ENCODE measurements at regions not wholly inside any gene's neighbourhood (a gene's known extent, or its start where the extent isn't known, plus 50 kb on each side); places are given as distances from the start of the nearest gene placed in this dataset.

GRCh38 chr11:10986006-10986405 is 128.2 kb upstream of the ZBED5 start:
- no peak overlapping the region for H3K14ac ChIP-seq (ENCODE audit: low read length)

GRCh38 chr11:10984742-10985141 is 126.9 kb upstream of the ZBED5 start:
- H4K8ac ChIP-seq (ENCODE audit: low read depth, low read length) = no peak overlapping the region
- H3K4me1 ChIP-seq (ENCODE audit: control insufficient read depth in 1 of 2, insufficient read depth in 2 of 2, low read length in 2 of 2) = no peaks in the 10 kb centered on the region
- no peaks in the 10 kb centered on the region for H3K9me3 ChIP-seq (ENCODE audit: insufficient read depth, low read depth, low read length)
- no peak overlapping the region for H4K12ac ChIP-seq (ENCODE audit: low read depth, low read length)
- WGBS (ENCODE audit: extremely low coverage, insufficient coverage, insufficient read length) = no CpG with 5 or more reads among the region's 5 CpGs
- no peak overlapping the region for H2AK5ac ChIP-seq (ENCODE audit: low read length)
- H3K9ac ChIP-seq (ENCODE audit: low read length) = no peak overlapping the region
- no peak overlapping the region for H4K91ac ChIP-seq (ENCODE audit: low read depth, low read length)
- no peaks in the 10 kb centered on the region for H3K36me3 ChIP-seq (ENCODE audit: control insufficient read depth in 1 of 2, insufficient read depth in 2 of 2, low read length in 2 of 2)
- no peak overlapping the region for H3K27ac ChIP-seq (ENCODE audit: low read depth, low read length)
- no peak overlapping the region for H2BK120ac ChIP-seq (ENCODE audit: insufficient read depth, low read length, poor library complexity)
- no peak overlapping the region for H3K14ac ChIP-seq (ENCODE audit: low read length)
- H2BK12ac ChIP-seq (ENCODE audit: low read length) = no peak overlapping the region
- no peaks in the 10 kb centered on the region for H3K79me2 ChIP-seq (ENCODE audit: control insufficient read depth, insufficient read depth, low read length, poor library complexity)
- H3K27me3 ChIP-seq (ENCODE audit: insufficient read depth, low read length) = no peaks in the 10 kb centered on the region
- H3K23ac ChIP-seq (ENCODE audit: low read length) = no peak overlapping the region
- no peak overlapping the region for H3K4me2 ChIP-seq (ENCODE audit: low read length)
- H2BK5ac ChIP-seq (ENCODE audit: low read depth, low read length, poor library complexity) = no peak overlapping the region
- no peak overlapping the region for H3K4me3 ChIP-seq (ENCODE audit: low read depth, low read length)
- H3K18ac ChIP-seq (ENCODE audit: low read length) = no peak overlapping the region
- no peak overlapping the region for H3K4ac ChIP-seq (ENCODE audit: low read depth, low read length)
- DNase-seq = no peak
- no peaks in the 10 kb centered on the region for H3K79me1 ChIP-seq (ENCODE audit: low read length)
- H2AFZ ChIP-seq (ENCODE audit: insufficient read depth, low read length, poor library complexity) = no peak overlapping the region

More at GRCh38 chr11:10986006-10986405, 128.2 kb upstream of the ZBED5 start:
- no peak overlapping the region for H2BK120ac ChIP-seq (ENCODE audit: insufficient read depth, low read length, poor library complexity)
- H3K4me3 ChIP-seq (ENCODE audit: low read depth, low read length) = no peak overlapping the region
- no peaks in the 10 kb centered on the region for H3K9me3 ChIP-seq (ENCODE audit: insufficient read depth, low read depth, low read length)
- no peak overlapping the region for H2BK12ac ChIP-seq (ENCODE audit: low read length)
- no peaks in the 10 kb centered on the region for H3K36me3 ChIP-seq (ENCODE audit: control insufficient read depth in 1 of 2, insufficient read depth in 2 of 2, low read length in 2 of 2)
- no peak overlapping the region for H3K4ac ChIP-seq (ENCODE audit: low read depth, low read length)
- H4K91ac ChIP-seq (ENCODE audit: low read depth, low read length) = no peak overlapping the region
- no peak overlapping the region for H3K27ac ChIP-seq (ENCODE audit: low read depth, low read length)
- no peak overlapping the region for H4K12ac ChIP-seq (ENCODE audit: low read depth, low read length)
- H3K4me2 ChIP-seq (ENCODE audit: low read length) = no peak overlapping the region
- H3K79me2 ChIP-seq (ENCODE audit: control insufficient read depth, insufficient read depth, low read length, poor library complexity) = no peaks in the 10 kb centered on the region
- no peak overlapping the region for H2AK5ac ChIP-seq (ENCODE audit: low read length)
- WGBS (ENCODE audit: extremely low coverage, insufficient coverage, insufficient read length) = no CpG with 5 or more reads among the region's 2 CpGs
- no peak overlapping the region for H3K18ac ChIP-seq (ENCODE audit: low read length)
- H2BK5ac ChIP-seq (ENCODE audit: low read depth, low read length, poor library complexity) = no peak overlapping the region
- H3K23ac ChIP-seq (ENCODE audit: low read length) = no peak overlapping the region
- DNase-seq = no peak
- no peaks in the 10 kb centered on the region for H3K4me1 ChIP-seq (ENCODE audit: control insufficient read depth in 1 of 2, insufficient read depth in 2 of 2, low read length in 2 of 2)
- no peaks in the 10 kb centered on the region for H3K79me1 ChIP-seq (ENCODE audit: low read length)
- no peak overlapping the region for H4K8ac ChIP-seq (ENCODE audit: low read depth, low read length)
- no peak overlapping the region for H3K9ac ChIP-seq (ENCODE audit: low read length)
- no peak overlapping the region for H2AFZ ChIP-seq (ENCODE audit: insufficient read depth, low read length, poor library complexity)
- H3K27me3 ChIP-seq (ENCODE audit: insufficient read depth, low read length) = no peaks in the 10 kb centered on the region

GRCh38 chr11:10984250-10984649 is 126.4 kb upstream of the ZBED5 start:
- H3K36me3 ChIP-seq (ENCODE audit: control insufficient read depth in 1 of 2, insufficient read depth in 2 of 2, low read length in 2 of 2) = no peaks in the 10 kb centered on the region
- H2AK5ac ChIP-seq (ENCODE audit: low read length) = no peak overlapping the region
- no peak overlapping the region for H3K18ac ChIP-seq (ENCODE audit: low read length)
- no peak overlapping the region for H4K91ac ChIP-seq (ENCODE audit: low read depth, low read length)
- no peak overlapping the region for H4K12ac ChIP-seq (ENCODE audit: low read depth, low read length)
- no peak overlapping the region for H2BK5ac ChIP-seq (ENCODE audit: low read depth, low read length, poor library complexity)
- no peak overlapping the region for H3K9ac ChIP-seq (ENCODE audit: low read length)
- H3K9me3 ChIP-seq (ENCODE audit: insufficient read depth, low read depth, low read length) = no peaks in the 10 kb centered on the region
- no peaks in the 10 kb centered on the region for H3K79me2 ChIP-seq (ENCODE audit: control insufficient read depth, insufficient read depth, low read length, poor library complexity)
- H3K4ac ChIP-seq (ENCODE audit: low read depth, low read length) = no peak overlapping the region
- H3K27me3 ChIP-seq (ENCODE audit: insufficient read depth, low read length) = no peaks in the 10 kb centered on the region
- WGBS (ENCODE audit: extremely low coverage, insufficient coverage, insufficient read length) = no CpG with 5 or more reads among the region's 4 CpGs
- no peak overlapping the region for H2AFZ ChIP-seq (ENCODE audit: insufficient read depth, low read length, poor library complexity)
- no peaks in the 10 kb centered on the region for H3K4me1 ChIP-seq (ENCODE audit: control insufficient read depth in 1 of 2, insufficient read depth in 2 of 2, low read length in 2 of 2)
- no peak overlapping the region for H2BK12ac ChIP-seq (ENCODE audit: low read length)
- H2BK120ac ChIP-seq (ENCODE audit: insufficient read depth, low read length, poor library complexity) = no peak overlapping the region
- no peak overlapping the region for H3K27ac ChIP-seq (ENCODE audit: low read depth, low read length)
- H3K4me2 ChIP-seq (ENCODE audit: low read length) = no peak overlapping the region
- H3K79me1 ChIP-seq (ENCODE audit: low read length) = no peaks in the 10 kb centered on the region
- H3K14ac ChIP-seq (ENCODE audit: low read length) = no peak overlapping the region
- no peak for DNase-seq
- H3K4me3 ChIP-seq (ENCODE audit: low read depth, low read length) = no peak overlapping the region
- no peak overlapping the region for H3K23ac ChIP-seq (ENCODE audit: low read length)
- H4K8ac ChIP-seq (ENCODE audit: low read depth, low read length) = no peak overlapping the region

GRCh38 chr11:10982704-10983510 is 125.1 kb upstream of the ZBED5 start:
- Histone ChIP-seq H3K27ac (ENCODE audit: low read depth, low read length) (no peak overlapping the region), H3K4ac (ENCODE audit: low read depth, low read length) (no peak overlapping the region), H3K23ac (ENCODE audit: low read length) (no peak overlapping the region), H4K8ac (ENCODE audit: low read depth, low read length) (no peak overlapping the region), H4K91ac (ENCODE audit: low read depth, low read length) (no peak overlapping the region), H3K4me1 (ENCODE audit: control insufficient read depth in 1 of 2, insufficient read depth in 2 of 2, low read length in 2 of 2) (no peaks in the 10 kb centered on the region), H2BK120ac (ENCODE audit: insufficient read depth, low read length, poor library complexity) (no peak overlapping the region), H2BK12ac (ENCODE audit: low read length) (no peak overlapping the region), H3K36me3 (ENCODE audit: control insufficient read depth in 1 of 2, insufficient read depth in 2 of 2, low read length in 2 of 2) (no peaks in the 10 kb centered on the region), H3K79me1 (ENCODE audit: low read length) (no peaks in the 10 kb centered on the region), H3K18ac (ENCODE audit: low read length) (no peak overlapping the region), H2AK5ac (ENCODE audit: low read length) (no peak overlapping the region), H3K9ac (ENCODE audit: low read length) (no peak overlapping the region), H3K14ac (ENCODE audit: low read length) (no peak overlapping the region), H3K9me3 (ENCODE audit: insufficient read depth, low read depth, low read length) (no peaks in the 10 kb centered on the region), H2BK5ac (ENCODE audit: low read depth, low read length, poor library complexity) (no peak overlapping the region), H3K79me2 (ENCODE audit: control insufficient read depth, insufficient read depth, low read length, poor library complexity) (no peaks in the 10 kb centered on the region), H2AFZ (ENCODE audit: insufficient read depth, low read length, poor library complexity) (no peak overlapping the region), H3K4me3 (ENCODE audit: low read depth, low read length) (no peak overlapping the region), H3K27me3 (ENCODE audit: insufficient read depth, low read length) (no peaks in the 10 kb centered on the region), H3K4me2 (ENCODE audit: low read length) (no peak overlapping the region), H4K12ac (ENCODE audit: low read depth, low read length) (no peak overlapping the region)
- WGBS (ENCODE audit: extremely low coverage, insufficient coverage, insufficient read length) = no CpG with 5 or more reads among the region's 6 CpGs
- no peak for DNase-seq

Measured in trophoblast cell (in vitro differentiated cells and primary cell).